Suprapubic skin (tissue), 4 donors: ENCODE measurements at regions not wholly inside any gene's neighbourhood (a gene's known extent, or its start where the extent isn't known, plus 50 kb on each side); places are given as distances from the start of the nearest gene placed in this dataset.

Source experiments
- EP300 ChIP-seq: sonication (generic); formaldehyde crosslinking; IDR thresholded peaks from one replicate; pipeline ENCODE4 v1.6.1; 2017; ENCODE audit warnings: antibody characterized with exemption
- POLR2A ChIP-seq, 2 donors: fragments of 450-650 bp; IDR thresholded peaks; one replicate each; pipeline ENCODE4 v1.6.1; 2017; ENCODE audit warnings: antibody characterized with exemption in 2 of 2, mild to moderate bottlenecking in 2 of 2, moderate library complexity in 2 of 2
- POLR2AphosphoS5 ChIP-seq, 3 donors: sonication (generic); formaldehyde crosslinking; IDR thresholded peaks; one replicate each; pipeline ENCODE4 v1.6.1; 2017; ENCODE audit warnings: antibody characterized with exemption in 3 of 3
- TF ChIP-seq, protein P1 (sequence below), 2 donors: fragments of 200-600 bp in 1 of 2; fragments of 450-650 bp in 1 of 2; sonication (generic) in 1 of 2; IDR thresholded peaks; one replicate each; pipeline ENCODE4 v1.5.1; 2016 to 2019; ENCODE audit warnings: antibody characterized with exemption in 2 of 2, mild to moderate bottlenecking in 1 of 2, moderate library complexity in 1 of 2

DNA sequence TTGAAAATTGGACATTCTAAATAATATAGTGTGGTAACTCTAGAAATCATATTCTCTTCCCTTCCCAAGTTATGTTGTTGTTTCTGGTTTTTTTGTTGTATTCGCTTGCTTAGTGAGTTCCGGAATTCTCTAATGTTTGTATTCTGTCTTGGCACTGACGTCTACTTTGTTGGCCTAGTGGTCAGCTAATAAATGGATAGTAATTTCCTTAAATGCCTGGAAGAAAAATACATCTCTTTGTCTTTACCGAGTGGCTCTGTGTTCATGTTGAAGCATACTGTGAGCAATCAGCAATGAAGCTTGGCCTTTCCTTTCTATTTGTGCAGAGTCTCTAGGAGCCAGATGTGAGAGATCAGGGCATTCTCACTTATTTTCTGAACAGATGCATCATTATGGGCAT lies 1225.7 kb downstream of the JRKL start:
- TF ChIP-seq, protein P1, sequence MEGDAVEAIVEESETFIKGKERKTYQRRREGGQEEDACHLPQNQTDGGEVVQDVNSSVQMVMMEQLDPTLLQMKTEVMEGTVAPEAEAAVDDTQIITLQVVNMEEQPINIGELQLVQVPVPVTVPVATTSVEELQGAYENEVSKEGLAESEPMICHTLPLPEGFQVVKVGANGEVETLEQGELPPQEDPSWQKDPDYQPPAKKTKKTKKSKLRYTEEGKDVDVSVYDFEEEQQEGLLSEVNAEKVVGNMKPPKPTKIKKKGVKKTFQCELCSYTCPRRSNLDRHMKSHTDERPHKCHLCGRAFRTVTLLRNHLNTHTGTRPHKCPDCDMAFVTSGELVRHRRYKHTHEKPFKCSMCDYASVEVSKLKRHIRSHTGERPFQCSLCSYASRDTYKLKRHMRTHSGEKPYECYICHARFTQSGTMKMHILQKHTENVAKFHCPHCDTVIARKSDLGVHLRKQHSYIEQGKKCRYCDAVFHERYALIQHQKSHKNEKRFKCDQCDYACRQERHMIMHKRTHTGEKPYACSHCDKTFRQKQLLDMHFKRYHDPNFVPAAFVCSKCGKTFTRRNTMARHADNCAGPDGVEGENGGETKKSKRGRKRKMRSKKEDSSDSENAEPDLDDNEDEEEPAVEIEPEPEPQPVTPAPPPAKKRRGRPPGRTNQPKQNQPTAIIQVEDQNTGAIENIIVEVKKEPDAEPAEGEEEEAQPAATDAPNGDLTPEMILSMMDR (IDR thresholded peaks at IDR 0.05), result no peak
- TF ChIP-seq POLR2A (IDR thresholded peaks at IDR 0.05) (no peak), EP300 (no peak), POLR2AphosphoS5 (IDR thresholded peaks at IDR 0.05) (no peak)
